Endothelial cell of umbilical vein (primary cell): ENCODE measurements at regions not wholly inside any gene's neighbourhood (a gene's known extent, or its start where the extent isn't known, plus 50 kb on each side); places are given as distances from the start of the nearest gene placed in this dataset.

Source experiments
- BruUV-seq: library from RNA; stranded (reverse); fragments of 400-500 nt; replicated peaks from 2 replicates; lab custom pipeline; 2021; lab: Mats Ljungman, UMichigan
- CTCF ChIA-PET: fragments of 300-600, 350-600 bp; sonication (Branson Sonifier 250); formaldehyde crosslinking; loops from one replicate; lab custom pipeline; 2021; ENCODE audit warnings: antibody characterized with exemption, inconsistent platforms; lab: Charles Lee
- POLR2A ChIA-PET: fragments of 300-600, 350-600 bp; sonication (Branson Sonifier 250); formaldehyde crosslinking; loops from one replicate; lab custom pipeline; 2021; ENCODE audit warnings: antibody characterized with exemption, inconsistent platforms; lab: Charles Lee
- DNase-seq: peaks from one replicate; pipeline ENCODE4 v3.0.0-alpha.2; 2011; ENCODE audit warnings: low read depth, low spot score
- FAIRE-seq: peaks from 2 replicates; lab custom pipeline; 2011; peaks lifted over from hg19 to GRCh38; lab: Jason Lieb, UNC
- H2AFZ ChIP-seq: 2 replicates; pipeline ENCODE4 v1.6.0; 2012; ENCODE audit warnings: low read depth, low read length, control low read depth, inconsistent platforms
- H3K27ac ChIP-seq: 2 replicates; pipeline ENCODE4 v1.5.1; 2011; ENCODE audit warnings: low read depth, mild to moderate bottlenecking, control low read depth, low read length, moderate library complexity; ENCODE audit not compliant: insufficient read depth
- H3K27me3 ChIP-seq, 2 experiments: 2 replicates each; pipeline versions ENCODE4 v1.6.0 to v1.6.1; 2011; ENCODE audit warnings: low read length in 2 of 2, mixed read lengths in 1 of 2; ENCODE audit not compliant: control insufficient read depth in 2 of 2, insufficient read depth in 2 of 2
- H3K36me3 ChIP-seq, 2 experiments: 2 replicates in 1 of 2; 3 replicates in 1 of 2; pipeline ENCODE4 v1.5.1; 2011; ENCODE audit warnings: low read length in 2 of 2, mild to moderate bottlenecking in 1 of 2, moderate library complexity in 1 of 2; ENCODE audit not compliant: control insufficient read depth in 2 of 2, insufficient read depth in 2 of 2; ENCODE audit errors: extremely low read depth in 1 of 2
- H3K4me1 ChIP-seq: 3 replicates; pipeline ENCODE4 v1.5.1; 2011; ENCODE audit warnings: mild to moderate bottlenecking, low read length; ENCODE audit not compliant: control insufficient read depth, insufficient read depth; ENCODE audit errors: extremely low read depth
- H3K4me2 ChIP-seq: 2 replicates; pipeline ENCODE4 v1.6.1; 2011; ENCODE audit warnings: low read length, control low read depth, mixed read lengths; ENCODE audit not compliant: insufficient read depth
- H3K4me3 ChIP-seq, 3 experiments: fragments of 200-600 bp in 1 of 3; sonication (generic), shearing (Covaris generic) in 1 of 3; replicated peaks in 1 of 3; 2 replicates each; pipeline ENCODE4 v1.5.1; 2011 to 2016; ENCODE audit warnings: control low read depth in 3 of 3, low read length in 3 of 3, mild to moderate bottlenecking in 2 of 3, inconsistent platforms in 1 of 3, low read depth in 1 of 3, moderate library complexity in 1 of 3; ENCODE audit not compliant: insufficient read depth in 1 of 3
- H3K79me2 ChIP-seq: 2 replicates; pipeline ENCODE4 v1.6.0; 2012; ENCODE audit warnings: low read length, inconsistent platforms; ENCODE audit not compliant: control insufficient read depth, insufficient read depth
- H3K9ac ChIP-seq: replicated peaks from 2 replicates; pipeline ENCODE3; 2011; ENCODE audit warnings: low read length, control low read depth; ENCODE audit not compliant: insufficient read depth; ENCODE audit errors: extremely low read depth
- H3K9me1 ChIP-seq: replicated peaks from 3 replicates; pipeline ENCODE4 v1.6.0; 2011; ENCODE audit warnings: mild to moderate bottlenecking, low read length; ENCODE audit not compliant: control insufficient read depth, insufficient read depth; ENCODE audit errors: extremely low read depth
- H3K9me3 ChIP-seq: replicated peaks from 2 replicates; pipeline ENCODE4 v1.5.1; 2012; ENCODE audit warnings: low read length, inconsistent platforms; ENCODE audit not compliant: control insufficient read depth, insufficient read depth
- H4K20me1 ChIP-seq: replicated peaks from 2 replicates; pipeline ENCODE3; 2011; ENCODE audit warnings: mild to moderate bottlenecking, low read length; ENCODE audit not compliant: control insufficient read depth, insufficient read depth; ENCODE audit errors: extremely low read depth
- EZH2 ChIP-seq: IDR thresholded peaks from 2 replicates; pipeline ENCODE4 v1.6.1; 2012; ENCODE audit warnings: borderline replicate concordance, low read depth, mild to moderate bottlenecking, moderate library complexity, low read length, inconsistent platforms; ENCODE audit not compliant: severe bottlenecking
- FOS ChIP-seq: IDR thresholded peaks from 2 replicates; pipeline ENCODE4 v1.6.1; 2011; ENCODE audit warnings: mild to moderate bottlenecking, low read length, moderate library complexity, borderline replicate concordance; ENCODE audit not compliant: insufficient read depth
- GATA2 ChIP-seq: IDR thresholded peaks from 2 replicates; pipeline ENCODE4 v1.7.0; 2011; ENCODE audit warnings: low read depth, mild to moderate bottlenecking, moderate library complexity, mixed read lengths, low read length; ENCODE audit not compliant: insufficient read length, insufficient read depth
- JUN ChIP-seq: IDR thresholded peaks from 2 replicates; pipeline ENCODE4 v1.6.1; 2011; ENCODE audit warnings: borderline replicate concordance, low read depth; ENCODE audit not compliant: insufficient read length, insufficient read depth
- MYC ChIP-seq: IDR thresholded peaks from one replicate; pipeline ENCODE4 v1.6.1; 2011; ENCODE audit warnings: mild to moderate bottlenecking, low read depth, low read length
- POLR2A ChIP-seq: IDR thresholded peaks from 2 replicates; pipeline ENCODE4 v1.6.1; 2012; ENCODE audit warnings: low read depth, mild to moderate bottlenecking, control low read depth, low read length
- POLR2AphosphoS5 ChIP-seq: IDR thresholded peaks from 2 replicates; pipeline ENCODE4 v1.6.1; 2012; ENCODE audit warnings: low read depth, mild to moderate bottlenecking, control low read depth, low read length, moderate library complexity; ENCODE audit not compliant: insufficient read depth
- dilution Hi-C: fragments of 300-500 bp; cut with MboI; formaldehyde crosslinking; loops from one replicate; pipeline ENCODE4 v1.15.0; 2019; ENCODE audit warnings: low sequenced_read_pairs; ENCODE audit not compliant: extremely low pct_ligation_motif_present
- intact Hi-C: fragments of 100-400 bp; cut with micrococcal nuclease; formaldehyde crosslinking; loops from one replicate; pipeline ENCODE4 v1.10.0; 2022
- TF ChIP-seq, protein P1 (sequence below), 2 donors: IDR thresholded peaks; 1 replicate in 1 of 2; 2 replicates in 1 of 2; pipeline ENCODE4 v1.5.1; 2011; ENCODE audit warnings: low read length in 2 of 2, mild to moderate bottlenecking in 2 of 2, moderate library complexity in 2 of 2, control low read depth in 1 of 2, inconsistent platforms in 1 of 2, low read depth in 1 of 2; ENCODE audit not compliant: insufficient read depth in 1 of 2; ENCODE audit errors: extremely low read depth in 1 of 2
- TF ChIP-seq, protein P2 (sequence below): IDR thresholded peaks from 2 replicates; pipeline ENCODE4 v1.6.1; 2011; ENCODE audit not compliant: insufficient read depth, insufficient read length

DNA sequence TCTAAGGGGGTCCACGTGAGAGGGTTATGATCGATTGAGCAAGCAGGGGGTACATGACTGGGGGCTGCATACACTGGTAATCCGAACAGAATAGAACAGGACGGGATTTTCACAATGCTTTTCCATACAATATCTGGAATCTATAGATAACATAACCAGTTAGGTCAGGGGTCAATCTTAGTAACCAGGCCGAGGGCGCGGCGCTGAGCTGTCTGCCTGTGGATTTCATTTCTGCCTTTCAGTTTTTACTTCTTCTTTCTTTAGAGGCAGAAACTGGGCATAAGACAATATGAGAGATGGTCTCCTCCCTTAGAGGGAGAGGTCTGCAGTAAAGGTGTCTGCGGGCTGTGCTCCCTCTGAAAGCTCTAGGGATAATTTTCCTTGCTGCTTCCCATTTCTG, 261.3 kb downstream of the XXYLT1 start:
- no peak for FAIRE-seq
- DNase-seq, result no peak
- peaks cover 13% of the 10 kb centered on the region for H3K4me1 ChIP-seq
- BruUV-seq, result no TSS peak
- H3K9me1 ChIP-seq, result no peaks in the 10 kb centered on the region
- TF ChIP-seq POLR2A (no peak), JUN (no peak), MYC (no peak), FOS (no peak), POLR2AphosphoS5 (no peak), EZH2 (no peak), GATA2 (no peak)
- TF ChIP-seq, protein P1, sequence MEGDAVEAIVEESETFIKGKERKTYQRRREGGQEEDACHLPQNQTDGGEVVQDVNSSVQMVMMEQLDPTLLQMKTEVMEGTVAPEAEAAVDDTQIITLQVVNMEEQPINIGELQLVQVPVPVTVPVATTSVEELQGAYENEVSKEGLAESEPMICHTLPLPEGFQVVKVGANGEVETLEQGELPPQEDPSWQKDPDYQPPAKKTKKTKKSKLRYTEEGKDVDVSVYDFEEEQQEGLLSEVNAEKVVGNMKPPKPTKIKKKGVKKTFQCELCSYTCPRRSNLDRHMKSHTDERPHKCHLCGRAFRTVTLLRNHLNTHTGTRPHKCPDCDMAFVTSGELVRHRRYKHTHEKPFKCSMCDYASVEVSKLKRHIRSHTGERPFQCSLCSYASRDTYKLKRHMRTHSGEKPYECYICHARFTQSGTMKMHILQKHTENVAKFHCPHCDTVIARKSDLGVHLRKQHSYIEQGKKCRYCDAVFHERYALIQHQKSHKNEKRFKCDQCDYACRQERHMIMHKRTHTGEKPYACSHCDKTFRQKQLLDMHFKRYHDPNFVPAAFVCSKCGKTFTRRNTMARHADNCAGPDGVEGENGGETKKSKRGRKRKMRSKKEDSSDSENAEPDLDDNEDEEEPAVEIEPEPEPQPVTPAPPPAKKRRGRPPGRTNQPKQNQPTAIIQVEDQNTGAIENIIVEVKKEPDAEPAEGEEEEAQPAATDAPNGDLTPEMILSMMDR (IDR thresholded peaks at IDR 0.05; ENCODE audit: extremely low read depth in 1 of 2, insufficient read depth in 1 of 2, low read depth in 1 of 2, low read length in 2 of 2), result no peak
- TF ChIP-seq, protein P2, sequence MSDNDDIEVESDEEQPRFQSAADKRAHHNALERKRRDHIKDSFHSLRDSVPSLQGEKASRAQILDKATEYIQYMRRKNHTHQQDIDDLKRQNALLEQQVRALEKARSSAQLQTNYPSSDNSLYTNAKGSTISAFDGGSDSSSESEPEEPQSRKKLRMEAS, result no peak
- H3K27ac ChIP-seq, result no peak overlapping the region
- intact Hi-C loops (loop anchor here (10.0 kb wide), 1 partner anchor 325 kb away; the partner anchor contains the start of gene FAM43A), dilution Hi-C loops (no loop called here)
- ChIA-PET POLR2A (no interaction called here), CTCF (no interaction called here)
- no peaks in the 10 kb centered on the region for H4K20me1 ChIP-seq
- H3K9ac ChIP-seq, result no peak overlapping the region
- H3K9me3 ChIP-seq, result no peaks in the 10 kb centered on the region
- no peak overlapping the region for H2AFZ ChIP-seq
- H3K4me3 ChIP-seq, result no peak overlapping the region
- H3K36me3 ChIP-seq, result no peaks in the 10 kb centered on the region
- no peaks in the 10 kb centered on the region for H3K27me3 ChIP-seq
- no peaks in the 10 kb centered on the region for H3K79me2 ChIP-seq
- no peak overlapping the region for H3K4me2 ChIP-seq
